HG03432 (cell line): ENCODE measurements at regions not wholly inside any gene's neighbourhood (a gene's known extent, or its start where the extent isn't known, plus 50 kb on each side); places are given as distances from the start of the nearest gene placed in this dataset.
A peak's percentile ranks its signal among the peaks of the same experiment; 100 is the strongest.
"Not testable (repeated sequence)": the region's sequence is repeated elsewhere in the genome, so short reads cannot be mapped to it uniquely, and the experiment has no call there.

Experiments
- ATAC-seq: cut with Tn5 transposase; IDR thresholded peaks from one replicate; pipeline ENCODE4 v1.9.1; 2021; ENCODE audit warnings: mild to moderate bottlenecking, moderate library complexity; ENCODE audit not compliant: unreplicated experiment

- ATAC-seq, result not testable (repeated sequence)
These were observed 1322.9 kb upstream of the ACO1 start for GRCh38 chr9:31061592-31061991.

DNA sequence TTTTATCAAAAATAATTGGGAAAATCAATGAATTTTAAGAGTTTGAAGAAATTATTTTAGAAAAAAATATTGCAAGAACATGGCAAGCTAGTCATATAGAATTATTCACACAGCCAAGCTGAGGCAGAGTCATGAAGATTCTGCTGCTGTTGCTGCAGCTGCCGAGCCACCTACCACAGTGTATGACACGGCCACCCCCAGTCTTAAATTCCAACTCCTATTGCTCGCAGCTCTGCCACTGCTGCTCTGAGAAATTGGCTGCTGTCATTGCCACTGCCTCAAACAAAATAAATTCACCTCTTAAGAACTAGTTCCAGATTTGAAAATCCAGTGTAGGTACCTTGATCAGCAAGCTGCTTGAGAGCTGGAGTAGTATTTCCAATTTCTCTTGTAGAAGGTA, 1318.8 kb upstream of the ACO1 start:
- ATAC-seq, result no peak

- ATAC-seq, result no peak
These were observed 1317.0 kb upstream of the ACO1 start for GRCh38 chr9:31067418-31067817.

- no peak for ATAC-seq
These were observed 1312.7 kb upstream of the ACO1 start for GRCh38 chr9:31071606-31072286.

GRCh38 chr9:31078175-31078574, 1306.3 kb upstream of the ACO1 start:
- peak; percentile 65 for ATAC-seq

DNA sequence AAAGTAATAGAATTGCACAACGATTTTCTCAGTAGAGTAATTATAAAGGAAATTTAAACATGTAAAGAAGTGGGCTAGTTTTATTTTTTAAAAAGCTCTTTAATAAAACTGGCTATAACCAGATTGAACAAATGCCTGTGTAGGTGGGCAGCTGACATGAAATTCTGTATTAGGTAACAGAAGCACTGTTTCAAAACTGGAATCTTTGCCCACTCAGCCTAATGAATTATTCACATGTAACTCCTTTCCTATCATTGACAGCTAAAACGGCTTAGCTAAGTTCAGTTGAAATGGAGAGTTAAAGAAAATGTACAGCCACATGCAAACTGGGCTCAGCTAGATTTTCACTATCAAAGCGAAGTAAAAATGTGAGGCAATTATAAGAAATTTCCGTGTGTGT, 1300.1 kb upstream of the ACO1 start:
- no peak for ATAC-seq

DNA sequence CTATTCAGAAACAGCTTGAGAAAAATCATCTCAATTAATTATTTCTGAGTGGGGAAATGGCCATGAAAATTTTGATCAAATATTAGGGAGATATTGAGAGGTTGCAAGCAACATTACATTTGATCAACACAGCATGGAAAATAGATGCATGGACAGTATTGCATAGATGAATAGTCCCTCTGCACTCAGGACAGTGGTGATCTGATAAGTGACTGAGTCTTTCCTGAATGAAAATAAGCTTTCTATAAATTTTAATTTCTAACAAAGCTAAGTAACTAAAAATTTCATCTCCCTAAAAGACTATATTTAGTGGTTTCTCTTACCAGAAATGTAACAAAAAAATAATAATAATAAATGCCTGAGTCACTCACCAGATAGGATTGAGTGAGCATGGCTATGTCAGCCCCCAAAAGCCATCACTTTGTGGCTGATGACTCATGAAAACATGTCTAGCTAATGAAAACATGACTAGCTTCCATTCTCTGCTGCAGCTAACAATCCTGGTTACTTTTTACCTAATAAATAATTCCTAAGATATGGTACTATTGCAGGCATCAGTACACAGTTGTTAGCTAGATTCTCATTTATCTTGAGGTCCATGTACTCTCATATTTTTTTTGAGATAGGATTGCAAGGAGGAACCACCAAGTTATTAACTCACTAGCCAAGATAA, 1294.8 kb upstream of the ACO1 start:
- no peak for ATAC-seq

DNA sequence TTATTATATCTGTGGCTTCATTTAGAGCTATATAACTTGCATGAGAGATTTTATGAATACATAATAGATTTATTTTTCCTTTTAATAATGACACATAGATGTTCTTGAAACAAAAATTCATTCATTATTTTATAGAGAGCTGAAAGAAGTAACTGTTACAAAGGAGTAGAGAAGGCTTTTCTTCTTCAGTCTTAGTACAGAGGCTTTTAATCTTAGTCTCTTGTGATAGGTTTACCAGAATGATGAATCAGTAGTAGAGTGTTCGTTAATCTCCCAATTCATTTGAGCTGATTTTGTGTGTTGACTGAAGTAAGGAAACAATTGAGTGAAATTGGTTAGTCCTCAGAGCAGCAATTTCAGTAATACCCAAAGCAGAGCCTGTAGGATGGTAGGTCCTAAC, 1284.1 kb upstream of the ACO1 start:
- no peak for ATAC-seq

- ATAC-seq, result no peak
These were observed 1280.6 kb upstream of the ACO1 start for GRCh38 chr9:31103836-31104235.

- no peak for ATAC-seq
These were observed 1280.2 kb upstream of the ACO1 start for GRCh38 chr9:31104249-31104648.

DNA sequence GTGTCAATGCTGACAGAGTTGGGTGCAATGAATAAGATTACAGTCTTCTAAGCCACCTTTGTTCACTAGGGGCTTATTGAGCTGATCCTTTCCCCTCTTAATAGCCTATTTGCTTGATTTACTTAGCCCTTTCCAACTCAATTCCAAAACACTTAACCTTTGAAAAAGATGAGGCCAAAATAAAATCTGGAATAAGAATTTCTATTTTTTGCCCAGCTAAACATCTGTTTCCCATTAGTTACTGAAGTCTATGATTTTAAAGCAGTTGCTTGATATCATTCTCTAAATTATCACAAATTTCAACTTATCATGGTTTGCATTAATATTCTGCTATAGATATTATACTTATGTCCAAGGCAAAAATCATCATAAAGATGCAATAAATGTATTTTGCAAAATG, 1272.0 kb upstream of the ACO1 start:
- ATAC-seq, result no peak

DNA sequence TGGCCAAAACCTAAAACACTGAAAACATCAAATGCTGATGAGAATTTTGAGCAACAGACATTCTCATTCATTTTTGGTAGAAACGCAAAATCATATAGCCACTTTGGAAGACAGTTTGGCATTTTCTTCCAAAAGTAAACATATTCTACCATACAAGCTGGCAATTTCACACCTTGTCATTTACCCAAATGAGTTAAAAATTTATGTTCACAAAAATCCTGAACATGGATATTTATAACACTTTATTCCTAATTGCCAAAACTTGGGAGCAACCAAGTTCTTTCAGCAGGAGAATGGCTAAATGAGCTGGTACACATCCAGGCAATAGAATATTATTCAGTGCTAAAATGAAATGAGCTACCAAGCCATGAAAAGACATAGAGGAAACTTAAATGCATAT, 1270.1 kb upstream of the ACO1 start:
- no peak for ATAC-seq

- ATAC-seq, result peak; percentile 88
These were observed 1264.5 kb upstream of the ACO1 start for GRCh38 chr9:31119890-31120454.

- no peak for ATAC-seq
These were observed 1260.1 kb upstream of the ACO1 start for GRCh38 chr9:31124389-31124788.

DNA sequence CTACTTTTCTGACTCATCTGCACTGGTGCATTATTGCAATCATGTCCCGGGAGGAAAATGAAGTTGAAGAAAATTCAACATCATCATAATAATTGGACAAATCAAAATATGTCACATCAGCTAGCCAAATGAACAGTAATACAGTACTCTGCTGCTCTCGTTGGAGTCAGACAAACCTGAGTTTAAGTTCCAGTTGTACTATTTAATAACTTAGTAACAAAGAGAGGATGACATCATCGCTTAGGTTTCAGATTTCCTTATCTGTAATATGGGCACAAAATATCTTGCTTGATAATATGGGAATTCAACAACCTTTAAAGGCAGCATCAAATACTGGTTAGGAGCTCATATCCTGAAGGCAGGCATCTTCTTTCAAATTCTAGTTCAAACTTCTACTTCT, 1248.9 kb upstream of the ACO1 start:
- no peak for ATAC-seq

- ATAC-seq, result no peak
These were observed 1247.9 kb upstream of the ACO1 start for GRCh38 chr9:31136524-31136923.

- no peak for ATAC-seq
These were observed 1247.0 kb upstream of the ACO1 start for GRCh38 chr9:31137176-31138160.

DNA sequence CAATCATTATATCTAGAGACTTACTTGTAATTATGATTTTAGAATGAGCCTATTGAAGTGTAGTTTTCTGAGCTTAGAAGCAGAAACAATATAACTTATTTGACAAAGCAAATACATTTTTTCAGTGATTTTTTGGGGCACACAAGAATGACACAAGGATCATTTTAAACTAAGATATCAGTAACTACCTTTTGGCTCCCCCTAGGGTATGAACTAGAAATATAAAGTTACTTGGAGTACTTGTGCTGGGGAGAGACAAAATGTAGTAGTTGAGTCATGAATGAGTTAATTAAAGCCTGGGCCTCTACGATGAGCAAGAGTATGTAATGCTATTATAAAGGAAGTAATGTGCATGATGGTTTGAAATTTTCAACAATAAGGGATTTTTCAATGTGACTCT, 1244.1 kb upstream of the ACO1 start:
- no peak for ATAC-seq

DNA sequence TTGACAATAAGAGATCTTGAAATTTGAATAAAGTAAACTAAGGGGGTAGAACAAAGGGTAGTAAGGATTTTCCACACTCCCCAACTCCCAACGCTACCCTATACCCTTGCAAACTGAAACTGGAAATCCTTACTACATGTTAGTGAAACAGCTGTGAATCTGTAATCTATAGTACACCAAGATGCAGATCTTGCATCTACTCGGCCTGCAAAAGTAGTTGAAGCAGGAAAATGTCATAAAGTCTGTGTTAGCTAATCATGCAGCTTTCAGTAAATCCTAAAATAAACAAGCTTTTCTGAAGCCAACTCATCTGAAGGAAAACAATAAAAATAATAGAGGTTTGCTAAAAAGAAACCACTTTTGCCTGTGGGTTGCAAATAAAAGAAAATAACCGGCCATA, 1242.0 kb upstream of the ACO1 start:
- ATAC-seq, result no peak

GRCh38 chr9:31144614-31145013, 1239.8 kb upstream of the ACO1 start:
- no peak for ATAC-seq

DNA sequence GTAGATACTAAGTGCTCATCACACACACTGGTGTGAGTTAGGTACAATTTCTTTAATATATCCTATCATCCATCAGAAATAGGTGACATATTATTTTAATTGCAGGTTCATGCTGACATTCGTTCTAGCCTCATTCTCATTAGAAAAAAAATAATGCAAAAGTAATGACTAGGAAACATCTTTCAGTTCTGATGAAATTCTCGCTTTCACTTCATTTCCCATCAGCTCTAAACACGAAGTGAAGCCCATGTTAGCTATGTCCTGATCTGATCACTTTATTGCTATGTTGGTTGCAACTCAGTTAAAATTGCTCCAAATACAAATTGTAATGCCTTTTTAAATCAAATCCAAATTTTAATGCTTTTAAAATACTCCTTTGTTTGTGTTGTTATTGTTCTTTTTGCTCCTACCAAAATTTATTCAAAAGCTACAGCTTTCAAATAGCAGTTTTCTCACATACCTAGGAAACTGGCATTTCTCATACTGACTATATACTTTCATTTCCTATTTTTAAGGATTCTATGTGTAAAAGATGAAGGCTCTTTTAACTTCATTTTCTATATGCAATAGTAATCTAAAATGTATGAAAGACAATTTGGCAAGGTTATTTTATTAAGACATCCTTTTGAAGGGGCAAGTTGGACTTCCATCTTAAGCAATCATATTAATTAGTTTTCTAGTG, 1237.8 kb upstream of the ACO1 start:
- ATAC-seq, result peak; percentile 95
